Fibroblast of peridontal ligament (primary cell): ENCODE measurements at regions not wholly inside any gene's neighbourhood (a gene's known extent, or its start where the extent isn't known, plus 50 kb on each side); places are given as distances from the start of the nearest gene placed in this dataset.

Experiments used
- DNase-seq: peaks from one replicate; pipeline ENCODE4 v3.0.0-alpha.2; 2010; ENCODE audit errors: extremely low read depth

GRCh38 chr2:145352484-145352883, 832.6 kb upstream of the ZEB2 start:
- DNase-seq, result no peak

DNA sequence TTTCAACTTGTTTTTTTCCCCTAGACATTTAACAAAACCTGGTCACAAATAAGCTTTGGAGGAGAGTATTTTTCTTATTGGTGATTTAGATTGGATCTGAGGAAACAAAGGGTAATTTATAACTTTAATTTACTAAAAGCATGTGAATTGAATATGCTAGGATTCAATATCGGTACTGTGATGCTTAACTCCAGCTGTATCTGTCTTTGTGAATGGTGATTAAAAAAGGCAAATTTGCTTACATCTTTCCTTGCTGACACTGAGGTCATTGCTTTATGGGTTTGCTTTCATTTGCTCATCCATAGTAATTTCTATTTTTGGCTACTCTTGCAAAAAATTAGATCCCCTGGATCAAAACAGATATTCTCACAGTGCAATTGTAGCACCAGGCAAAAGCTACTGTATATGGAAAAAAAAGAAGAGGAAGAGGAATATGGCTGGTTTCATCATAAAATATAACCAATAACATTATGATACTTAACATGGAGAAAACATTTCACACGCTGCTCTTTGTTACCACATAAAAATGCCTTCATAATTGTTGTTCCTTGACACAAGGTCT, 832.0 kb upstream of the ZEB2 start:
- no peak for DNase-seq

GRCh38 chr2:145350011-145350410, 830.1 kb upstream of the ZEB2 start:
- DNase-seq, result peak; percentile 85

- DNase-seq, result peak; percentile 57
These were observed 824.3 kb upstream of the ZEB2 start for GRCh38 chr2:145344076-145344724.

- no peak for DNase-seq
These were observed 823.4 kb upstream of the ZEB2 start for GRCh38 chr2:145343287-145343686.

GRCh38 chr2:145341536-145341935, 821.6 kb upstream of the ZEB2 start:
- DNase-seq, result no peak

DNA sequence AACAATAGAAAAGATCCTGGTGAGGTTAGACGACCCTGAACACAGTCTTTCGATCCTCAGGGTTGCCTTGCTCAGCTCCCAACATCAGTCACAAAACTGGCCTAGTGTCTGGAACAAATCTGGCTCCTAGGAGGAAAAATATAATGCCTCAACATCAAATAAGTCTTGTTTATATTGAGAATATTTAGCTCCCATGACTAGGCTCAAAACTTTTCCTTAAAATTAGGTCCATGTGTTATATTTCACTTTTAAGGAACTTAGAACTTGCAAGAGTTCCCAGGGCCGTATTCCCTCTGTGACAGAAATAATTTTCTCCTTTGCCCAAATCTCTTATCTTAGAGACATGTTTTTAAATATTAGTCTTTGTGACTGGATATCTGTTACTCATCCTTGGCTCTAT, 819.7 kb upstream of the ZEB2 start:
- DNase-seq, result peak; percentile 85

DNA sequence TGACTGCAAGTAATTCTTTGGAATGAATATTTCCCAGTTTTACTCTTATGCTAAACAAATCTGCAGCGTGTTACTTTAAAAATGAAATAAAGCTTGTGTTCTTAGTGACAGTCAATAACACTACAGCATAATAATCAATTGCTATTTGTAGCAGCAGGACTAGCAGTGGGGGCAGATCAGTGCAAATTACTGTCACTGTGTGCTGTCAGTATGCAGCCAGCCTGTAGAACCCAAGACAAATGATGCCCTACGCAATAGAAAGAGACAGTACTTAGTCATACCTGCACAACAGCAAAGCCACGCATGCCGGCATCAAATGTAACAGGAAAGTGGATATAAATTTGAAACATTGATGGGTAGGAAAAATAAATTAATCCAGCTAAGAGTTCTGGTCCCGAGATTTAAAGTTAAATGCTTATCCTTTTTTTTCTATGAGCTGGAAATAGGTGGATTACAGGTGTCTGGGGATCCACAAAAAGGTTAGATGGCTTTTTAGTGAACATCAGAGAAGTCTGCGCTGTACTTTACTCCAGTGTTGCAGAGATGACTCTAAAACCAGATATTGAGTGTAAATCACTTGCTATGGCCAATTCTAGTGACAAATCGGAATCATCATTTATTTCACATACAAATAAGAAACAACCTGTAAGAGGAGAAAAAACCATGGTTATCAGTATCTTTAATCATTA, 812.4 kb upstream of the ZEB2 start:
- DNase-seq, result no peak

DNA sequence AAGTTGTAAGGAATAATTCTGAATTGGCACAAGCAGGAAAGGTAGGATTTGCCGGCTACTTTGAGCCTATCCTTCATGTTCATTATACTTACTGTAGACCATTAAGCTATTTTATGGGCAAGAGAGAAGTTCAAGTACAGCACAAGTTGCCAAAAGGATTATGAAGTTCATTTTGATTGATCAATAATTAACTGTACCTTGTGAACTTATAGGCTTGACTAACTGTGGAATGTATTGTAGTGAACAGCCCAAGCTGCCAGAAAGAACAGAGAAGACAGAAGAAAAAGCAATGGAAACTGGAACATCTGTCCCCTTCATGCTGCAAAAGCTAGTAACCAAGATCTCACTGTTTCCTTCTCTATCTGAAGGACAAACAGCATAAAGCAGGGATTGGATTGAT, 810.1 kb upstream of the ZEB2 start:
- DNase-seq, result no peak

DNA sequence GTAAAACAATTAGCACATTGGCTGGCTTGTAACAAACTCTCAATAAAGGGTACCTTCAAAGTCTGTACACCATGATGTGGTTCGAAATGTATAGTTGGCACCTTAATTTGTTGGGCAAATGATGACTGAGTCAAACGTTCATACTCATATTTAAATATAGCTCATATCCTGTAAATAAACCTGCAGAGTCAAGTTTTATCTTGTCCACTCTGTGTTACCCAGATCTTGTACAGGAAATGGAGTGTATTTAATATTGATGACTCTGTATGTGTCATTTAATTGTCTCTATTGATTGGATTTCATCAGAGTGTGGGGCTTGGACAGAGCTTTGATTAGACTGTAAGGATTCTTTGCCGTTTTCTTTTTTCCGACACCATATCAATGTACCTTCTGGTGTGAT, 805.6 kb upstream of the ZEB2 start:
- DNase-seq, result no peak

DNA sequence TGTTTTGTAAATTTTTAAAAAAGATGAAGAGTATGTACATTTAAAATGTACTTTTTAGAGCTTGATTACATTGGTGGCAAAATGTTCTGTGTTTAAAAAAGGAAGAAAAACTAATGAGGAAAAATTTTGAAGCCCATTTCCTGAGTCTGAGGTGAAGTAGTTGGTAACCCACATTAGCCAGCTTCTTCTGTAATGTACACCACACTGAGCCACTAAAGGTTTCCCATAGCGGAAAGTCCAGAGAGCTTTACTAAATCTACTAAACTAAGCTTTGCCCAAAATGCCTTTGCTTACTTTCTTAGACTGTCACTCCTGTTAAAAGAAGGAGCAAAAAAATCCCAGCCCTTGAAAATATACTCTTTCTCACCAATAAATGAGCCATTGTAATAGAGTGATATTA, 804.8 kb upstream of the ZEB2 start:
- no peak for DNase-seq

DNA sequence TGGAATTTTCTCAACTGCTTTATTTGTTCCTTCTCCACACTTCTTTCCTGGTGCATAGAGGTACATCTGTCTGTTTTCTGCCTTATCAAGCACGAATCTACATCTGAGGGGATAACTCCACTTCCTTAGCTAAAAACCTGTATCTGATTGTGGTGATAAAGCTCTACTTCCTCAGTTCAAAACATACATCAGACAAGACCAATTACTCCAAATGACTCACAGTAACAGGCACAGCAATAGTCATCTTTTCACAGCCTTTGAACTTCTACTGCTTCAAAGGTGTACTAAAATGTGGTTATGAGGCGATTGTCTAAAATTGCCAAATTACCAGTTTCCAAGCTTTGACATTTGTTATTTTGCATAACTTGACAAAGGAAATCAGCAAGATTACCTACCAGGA, 803.6 kb upstream of the ZEB2 start:
- peak; percentile 45 for DNase-seq

DNA sequence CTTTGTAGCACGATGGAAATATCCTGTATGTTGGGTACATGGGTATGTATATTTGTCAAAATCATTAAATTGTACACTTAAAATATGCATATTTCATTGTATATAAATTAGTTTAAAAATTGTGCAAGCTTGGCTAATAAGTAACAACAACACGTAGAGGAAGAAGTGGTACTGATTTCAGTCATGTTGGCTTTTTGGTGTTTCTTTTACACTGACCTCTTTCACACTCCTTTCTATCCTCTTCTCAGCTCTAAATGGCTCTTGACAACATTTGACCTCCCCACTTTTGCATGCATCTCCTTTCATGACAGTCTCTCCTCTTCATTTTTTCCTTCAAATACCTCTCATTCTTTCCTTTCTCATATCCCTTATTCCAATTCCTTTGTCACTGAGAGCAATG, 801.4 kb upstream of the ZEB2 start:
- no peak for DNase-seq

DNA sequence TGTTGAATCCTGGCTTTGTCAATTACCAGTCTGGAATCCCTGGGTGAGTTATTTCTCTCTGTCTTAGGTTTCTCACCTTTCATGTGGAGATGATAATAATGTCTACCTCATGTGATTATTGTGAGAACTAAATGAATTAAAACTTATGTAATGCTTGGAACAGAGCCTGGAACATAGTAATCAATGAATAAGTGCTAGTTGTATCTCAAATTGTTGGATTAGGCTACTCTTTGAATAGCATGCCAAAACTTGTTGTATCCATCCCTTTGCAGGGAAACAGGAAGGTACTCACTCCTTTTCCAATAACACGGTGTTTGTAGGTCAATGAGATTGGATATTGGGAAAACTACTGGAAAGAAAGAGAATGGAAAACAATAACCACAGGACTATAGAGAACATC, 796.6 kb upstream of the ZEB2 start:
- no peak for DNase-seq

DNA sequence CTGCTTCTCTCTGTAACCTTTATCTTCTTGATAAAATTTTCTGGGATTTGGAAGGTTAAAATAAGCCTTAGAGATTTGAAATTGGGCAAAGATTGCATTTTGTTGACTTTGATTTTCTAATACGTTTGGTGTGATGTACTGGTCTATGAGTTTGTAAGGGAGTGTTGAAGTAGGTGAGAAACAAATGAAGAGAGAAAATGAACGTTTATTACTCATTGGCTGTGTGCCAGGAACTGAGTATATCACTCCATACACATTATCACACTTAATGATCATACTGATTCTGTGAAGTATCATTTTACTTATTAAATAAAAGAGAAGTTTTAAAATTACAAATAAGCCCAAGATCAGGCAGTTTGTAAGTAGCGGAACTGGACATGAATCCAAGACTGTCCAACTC, 795.1 kb upstream of the ZEB2 start:
- DNase-seq, result no peak

DNA sequence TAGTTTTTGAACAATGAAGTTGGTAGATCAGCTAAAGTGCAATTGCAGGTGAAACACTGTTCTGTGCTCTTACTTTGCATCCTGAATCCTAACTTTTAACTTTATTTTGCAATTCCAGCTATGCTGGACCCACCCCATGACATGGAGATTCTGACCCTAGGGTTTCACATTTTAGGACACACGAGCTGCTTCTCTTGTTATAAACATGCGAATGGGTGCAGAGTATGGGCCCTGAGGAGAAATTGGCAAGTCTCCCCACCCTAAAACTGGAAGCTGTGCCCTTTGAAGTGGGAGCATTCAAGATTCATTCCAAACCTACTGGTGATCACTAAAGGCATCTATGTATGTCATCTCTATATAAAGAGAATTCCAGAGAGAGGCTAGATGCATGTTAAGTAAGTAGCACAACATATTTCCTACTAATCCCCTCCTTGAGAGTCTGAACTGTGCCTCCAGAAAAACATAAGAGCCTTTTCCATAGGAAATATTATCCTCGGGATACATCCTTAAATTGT, 794.3 kb upstream of the ZEB2 start:
- DNase-seq, result no peak

DNA sequence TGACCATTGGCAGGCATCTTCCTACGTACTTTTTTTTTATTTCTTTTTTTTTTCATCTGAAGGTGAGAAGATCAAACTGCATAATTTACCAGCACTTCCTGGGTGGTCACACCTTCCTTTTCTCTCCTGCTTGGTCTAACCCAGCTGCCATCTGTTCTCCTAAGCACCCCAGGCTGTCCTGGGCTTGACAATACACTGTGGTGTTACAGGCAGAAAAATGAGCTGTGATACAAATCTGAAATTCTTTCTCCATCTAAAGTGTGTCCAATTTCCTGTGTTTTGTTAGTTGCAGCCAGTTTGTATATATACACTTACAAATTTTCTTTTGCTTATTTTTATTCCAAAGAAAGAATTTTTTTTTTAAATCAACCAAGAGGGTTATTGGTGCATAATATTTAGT, 786.0 kb upstream of the ZEB2 start:
- no peak for DNase-seq

- no peak for DNase-seq
These were observed 784.6 kb upstream of the ZEB2 start for GRCh38 chr2:145304501-145304900.

DNA sequence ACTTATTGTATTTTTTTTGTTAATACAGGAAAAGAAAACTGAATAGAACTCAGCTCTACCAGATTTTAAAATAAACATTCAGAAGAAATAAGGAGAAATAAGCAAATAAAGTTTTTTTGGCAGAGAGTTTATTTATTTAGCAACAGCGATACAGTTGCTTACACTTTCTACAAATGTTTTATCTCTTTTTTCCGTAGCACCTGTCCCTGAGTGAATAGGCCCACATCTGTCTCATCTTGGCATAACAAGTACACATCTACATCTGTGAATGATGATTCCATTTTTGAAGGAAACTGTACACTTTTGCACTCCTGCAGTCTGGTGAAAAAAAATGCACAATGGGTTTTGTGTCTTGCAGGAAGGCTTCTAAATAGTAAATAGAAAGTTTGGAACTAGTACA, 783.6 kb upstream of the ZEB2 start:
- no peak for DNase-seq

GRCh38 chr2:145302886-145303285, 783.0 kb upstream of the ZEB2 start:
- DNase-seq, result no peak

DNA sequence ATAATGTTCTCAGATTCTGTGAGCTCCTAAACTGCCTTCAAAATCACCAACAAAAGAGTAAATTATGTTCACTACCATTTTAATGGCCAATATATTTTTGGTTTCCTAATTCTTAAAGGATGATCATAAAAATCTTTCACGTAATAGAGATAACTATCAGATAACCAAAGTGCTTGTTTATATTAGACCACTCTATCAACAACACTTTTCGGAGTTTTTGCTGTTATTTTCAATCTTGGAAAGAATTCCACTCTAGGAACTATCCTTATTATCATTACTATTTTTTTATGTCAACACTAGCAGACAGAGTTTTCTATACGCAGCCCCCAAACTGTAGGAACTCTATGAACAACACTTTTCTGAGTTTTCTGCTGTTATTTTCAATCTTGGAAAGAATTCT, 782.5 kb upstream of the ZEB2 start:
- DNase-seq, result no peak

DNA sequence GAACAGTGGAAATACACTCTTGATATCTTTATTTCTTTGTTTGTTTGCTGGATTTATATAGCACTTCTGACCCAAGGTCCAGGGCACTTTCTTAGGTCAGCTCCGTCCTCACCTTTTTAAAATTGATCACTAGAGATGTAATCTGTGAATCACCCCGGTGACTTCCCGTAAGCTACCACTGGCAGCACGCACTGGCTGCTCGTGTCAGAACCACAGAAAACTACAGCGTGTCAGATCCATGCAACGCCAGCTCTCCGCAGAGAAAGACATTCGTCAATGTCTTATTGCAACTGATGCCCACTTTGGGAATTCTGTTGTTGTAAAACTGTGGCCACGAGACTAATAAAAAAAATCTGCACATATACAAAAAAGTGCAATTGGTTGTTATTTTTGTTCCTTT, 779.4 kb upstream of the ZEB2 start:
- no peak for DNase-seq

DNA sequence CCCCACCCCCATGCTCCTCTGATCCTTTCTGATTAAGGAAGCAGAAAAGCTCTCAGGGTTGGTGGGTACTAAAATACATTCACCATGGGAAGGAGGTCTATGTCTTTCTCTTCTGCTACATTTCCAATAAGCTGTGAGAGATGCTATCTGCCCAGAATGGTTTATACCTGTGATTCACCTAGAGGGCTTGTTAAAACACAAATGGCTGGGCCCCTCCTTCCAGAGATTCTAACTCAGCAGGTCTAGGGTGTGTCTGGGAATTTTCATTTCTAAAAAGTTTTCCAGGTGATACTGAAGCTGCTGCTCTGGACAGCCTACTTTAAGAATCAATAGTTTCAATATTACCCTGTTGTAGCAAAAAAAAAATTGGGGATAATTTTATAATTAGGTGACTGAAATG, 772.2 kb upstream of the ZEB2 start:
- DNase-seq, result no peak
